Ishikawa (cell line): ENCODE measurements at regions not wholly inside any gene's neighbourhood (a gene's known extent, or its start where the extent isn't known, plus 50 kb on each side); places are given as distances from the start of the nearest gene placed in this dataset.

Source experiments
- CEBPB ChIP-seq: IDR thresholded peaks from 2 replicates; pipeline ENCODE4 v1.6.1; 2012
- CREB1 ChIP-seq: IDR thresholded peaks from 2 replicates; pipeline ENCODE4 v1.6.1; 2012; ENCODE audit warnings: low read depth
- EGR1 ChIP-seq: IDR thresholded peaks from 2 replicates; pipeline ENCODE4 v1.6.1; 2012
- EP300 ChIP-seq: IDR thresholded peaks from 2 replicates; pipeline ENCODE4 v1.6.1; 2012; ENCODE audit warnings: borderline replicate concordance
- FOXM1 ChIP-seq: IDR thresholded peaks from 2 replicates; pipeline ENCODE4 v1.6.1; 2012; ENCODE audit warnings: low read depth, borderline replicate concordance
- NFIC ChIP-seq: IDR thresholded peaks from 2 replicates; pipeline ENCODE4 v1.6.1; 2012
- RAD21 ChIP-seq: IDR thresholded peaks from 2 replicates; pipeline ENCODE4 v1.6.1; 2012; ENCODE audit warnings: low read depth
- TAF1 ChIP-seq: IDR thresholded peaks from 2 replicates; pipeline ENCODE4 v1.6.1; 2012; ENCODE audit warnings: low read depth, mild to moderate bottlenecking
- TCF12 ChIP-seq: IDR thresholded peaks from 2 replicates; pipeline ENCODE4 v1.6.1; 2012; ENCODE audit warnings: low read depth
- TEAD4 ChIP-seq: IDR thresholded peaks from 2 replicates; pipeline ENCODE4 v1.6.1; 2012
- YY1 ChIP-seq: IDR thresholded peaks from 2 replicates; pipeline ENCODE4 v1.6.1; 2012; ENCODE audit warnings: low read depth
- ZBTB7A ChIP-seq: IDR thresholded peaks from 2 replicates; pipeline ENCODE4 v1.6.1; 2012; ENCODE audit warnings: low read depth
- TF ChIP-seq, protein P1 (sequence below): IDR thresholded peaks from 2 replicates; pipeline ENCODE4 v1.6.1; 2012; ENCODE audit warnings: low read depth, mild to moderate bottlenecking
- TF ChIP-seq, protein P2 (sequence below): IDR thresholded peaks from 2 replicates; pipeline ENCODE4 v1.6.1; 2012
- TF ChIP-seq, protein P3 (sequence below): IDR thresholded peaks from 2 replicates; pipeline ENCODE4 v1.6.1; 2012

DNA sequence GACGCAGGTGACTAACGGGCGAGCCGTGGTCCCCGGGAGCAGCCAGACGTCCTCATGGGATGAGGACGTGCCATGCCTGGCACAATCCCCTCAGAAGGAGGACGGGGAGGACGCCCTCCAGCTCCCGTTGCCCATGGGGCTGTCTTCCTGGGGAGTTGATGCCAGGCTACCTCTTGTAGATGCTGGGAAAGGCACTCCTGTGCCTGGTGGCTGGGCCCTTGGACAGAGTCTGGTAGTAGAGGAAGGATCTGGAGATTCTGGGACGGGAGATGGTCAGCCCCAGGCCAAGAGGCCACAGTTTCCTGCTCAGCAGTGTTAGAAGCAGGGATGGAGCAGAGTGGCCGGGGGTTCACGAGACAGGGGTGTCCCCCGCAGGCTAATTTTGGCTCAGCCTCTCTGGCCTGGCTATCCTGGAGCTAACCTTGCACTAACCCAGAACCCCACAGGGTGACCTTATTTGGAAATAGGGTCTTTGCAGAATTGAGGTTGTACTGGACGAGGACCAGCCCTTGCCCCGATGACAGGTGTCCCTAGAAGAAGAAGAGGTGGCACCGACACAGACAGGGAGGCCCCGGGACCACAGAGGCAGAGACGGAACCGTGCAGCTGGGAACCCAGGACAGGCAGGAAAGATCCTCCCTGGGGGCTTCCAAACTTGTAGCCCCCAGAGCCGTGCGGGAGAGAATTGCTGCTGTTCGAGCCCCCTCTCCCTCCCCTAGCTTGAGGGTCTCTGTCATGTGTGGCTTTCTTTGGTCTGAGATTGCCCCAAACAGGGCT, 50.1 kb upstream of the ADRA2C start:
- TF ChIP-seq, protein P1, sequence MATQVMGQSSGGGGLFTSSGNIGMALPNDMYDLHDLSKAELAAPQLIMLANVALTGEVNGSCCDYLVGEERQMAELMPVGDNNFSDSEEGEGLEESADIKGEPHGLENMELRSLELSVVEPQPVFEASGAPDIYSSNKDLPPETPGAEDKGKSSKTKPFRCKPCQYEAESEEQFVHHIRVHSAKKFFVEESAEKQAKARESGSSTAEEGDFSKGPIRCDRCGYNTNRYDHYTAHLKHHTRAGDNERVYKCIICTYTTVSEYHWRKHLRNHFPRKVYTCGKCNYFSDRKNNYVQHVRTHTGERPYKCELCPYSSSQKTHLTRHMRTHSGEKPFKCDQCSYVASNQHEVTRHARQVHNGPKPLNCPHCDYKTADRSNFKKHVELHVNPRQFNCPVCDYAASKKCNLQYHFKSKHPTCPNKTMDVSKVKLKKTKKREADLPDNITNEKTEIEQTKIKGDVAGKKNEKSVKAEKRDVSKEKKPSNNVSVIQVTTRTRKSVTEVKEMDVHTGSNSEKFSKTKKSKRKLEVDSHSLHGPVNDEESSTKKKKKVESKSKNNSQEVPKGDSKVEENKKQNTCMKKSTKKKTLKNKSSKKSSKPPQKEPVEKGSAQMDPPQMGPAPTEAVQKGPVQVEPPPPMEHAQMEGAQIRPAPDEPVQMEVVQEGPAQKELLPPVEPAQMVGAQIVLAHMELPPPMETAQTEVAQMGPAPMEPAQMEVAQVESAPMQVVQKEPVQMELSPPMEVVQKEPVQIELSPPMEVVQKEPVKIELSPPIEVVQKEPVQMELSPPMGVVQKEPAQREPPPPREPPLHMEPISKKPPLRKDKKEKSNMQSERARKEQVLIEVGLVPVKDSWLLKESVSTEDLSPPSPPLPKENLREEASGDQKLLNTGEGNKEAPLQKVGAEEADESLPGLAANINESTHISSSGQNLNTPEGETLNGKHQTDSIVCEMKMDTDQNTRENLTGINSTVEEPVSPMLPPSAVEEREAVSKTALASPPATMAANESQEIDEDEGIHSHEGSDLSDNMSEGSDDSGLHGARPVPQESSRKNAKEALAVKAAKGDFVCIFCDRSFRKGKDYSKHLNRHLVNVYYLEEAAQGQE: no peak
- no peak for TF ChIP-seq TEAD4
- TF ChIP-seq CEBPB: no peak
- TF ChIP-seq NFIC: no peak
- TF ChIP-seq RAD21: no peak
- TF ChIP-seq FOXM1: no peak
- TF ChIP-seq, protein P2, sequence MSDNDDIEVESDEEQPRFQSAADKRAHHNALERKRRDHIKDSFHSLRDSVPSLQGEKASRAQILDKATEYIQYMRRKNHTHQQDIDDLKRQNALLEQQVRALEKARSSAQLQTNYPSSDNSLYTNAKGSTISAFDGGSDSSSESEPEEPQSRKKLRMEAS: no peak
- no peak for TF ChIP-seq TAF1

DNA sequence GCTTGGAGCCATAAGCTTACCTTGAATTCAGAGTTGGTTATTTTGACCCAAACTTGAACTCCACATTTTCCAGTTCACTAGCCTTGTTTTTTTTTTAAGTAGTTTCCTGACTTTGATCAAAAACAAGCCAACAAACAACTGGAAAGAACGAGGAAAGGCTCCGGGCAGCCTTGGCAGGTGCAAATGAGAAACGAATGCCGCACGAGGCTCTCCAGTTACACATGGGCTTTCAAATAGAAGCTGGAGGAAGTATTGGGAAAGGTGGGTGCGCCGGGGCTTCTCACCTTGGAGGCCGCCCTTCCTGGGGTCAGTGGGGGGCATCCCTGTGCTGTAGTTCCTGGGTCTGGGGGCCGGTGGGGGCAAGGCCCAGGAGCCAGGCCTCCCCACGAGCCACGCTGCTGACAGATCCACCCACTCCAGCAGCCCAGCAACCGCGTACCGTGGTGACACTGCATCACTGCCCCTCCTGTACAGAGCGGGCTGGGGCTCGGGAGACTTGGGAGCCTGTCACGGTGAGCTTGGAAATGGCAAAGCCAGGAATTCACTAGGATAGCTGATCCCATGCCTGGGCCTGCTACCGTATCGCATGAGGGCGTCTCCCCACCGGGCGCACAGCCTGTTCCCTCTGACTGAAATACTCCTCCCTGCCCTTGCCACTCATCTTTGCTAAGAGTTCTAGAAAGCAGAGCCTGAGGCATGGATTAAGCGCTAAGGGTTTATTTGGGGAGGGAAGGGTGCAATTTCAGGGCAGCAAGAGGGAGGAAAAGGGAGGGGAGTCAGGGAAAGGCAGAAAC, 50.9 kb upstream of the ADRA2C start:
- TF ChIP-seq CEBPB: no peak
- TF ChIP-seq EGR1: no peak
- no peak for TF ChIP-seq CREB1
- TF ChIP-seq, protein P3, sequence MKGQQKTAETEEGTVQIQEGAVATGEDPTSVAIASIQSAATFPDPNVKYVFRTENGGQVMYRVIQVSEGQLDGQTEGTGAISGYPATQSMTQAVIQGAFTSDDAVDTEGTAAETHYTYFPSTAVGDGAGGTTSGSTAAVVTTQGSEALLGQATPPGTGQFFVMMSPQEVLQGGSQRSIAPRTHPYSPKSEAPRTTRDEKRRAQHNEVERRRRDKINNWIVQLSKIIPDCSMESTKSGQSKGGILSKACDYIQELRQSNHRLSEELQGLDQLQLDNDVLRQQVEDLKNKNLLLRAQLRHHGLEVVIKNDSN: no peak
- no peak for TF ChIP-seq EP300
- no peak for TF ChIP-seq YY1
- TF ChIP-seq TAF1: no peak
- no peak for TF ChIP-seq NFIC
- TF ChIP-seq, protein P2: no peak; the same call in 1 of the 2 replicates
- TF ChIP-seq TCF12: no peak
- no peak for TF ChIP-seq FOXM1

DNA sequence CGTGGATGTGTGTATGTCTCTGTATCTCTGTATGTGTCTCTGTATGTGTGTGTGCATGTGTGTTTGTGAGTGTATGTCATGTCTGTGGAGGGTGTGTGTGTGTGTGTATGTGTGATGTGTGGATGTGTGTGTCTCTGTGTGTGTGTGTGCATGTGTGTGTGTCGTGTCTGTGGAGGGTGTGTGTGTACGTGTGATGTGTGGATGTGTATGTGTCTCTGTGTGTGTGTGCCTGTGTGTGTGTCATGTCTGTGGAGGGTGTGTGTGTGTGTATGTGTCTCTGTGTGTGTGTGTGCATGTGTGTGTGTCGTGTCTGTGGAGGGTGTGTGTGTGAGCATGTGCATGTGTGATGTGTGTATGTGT, 51.6 kb upstream of the ADRA2C start:
- no peak for TF ChIP-seq EP300

DNA sequence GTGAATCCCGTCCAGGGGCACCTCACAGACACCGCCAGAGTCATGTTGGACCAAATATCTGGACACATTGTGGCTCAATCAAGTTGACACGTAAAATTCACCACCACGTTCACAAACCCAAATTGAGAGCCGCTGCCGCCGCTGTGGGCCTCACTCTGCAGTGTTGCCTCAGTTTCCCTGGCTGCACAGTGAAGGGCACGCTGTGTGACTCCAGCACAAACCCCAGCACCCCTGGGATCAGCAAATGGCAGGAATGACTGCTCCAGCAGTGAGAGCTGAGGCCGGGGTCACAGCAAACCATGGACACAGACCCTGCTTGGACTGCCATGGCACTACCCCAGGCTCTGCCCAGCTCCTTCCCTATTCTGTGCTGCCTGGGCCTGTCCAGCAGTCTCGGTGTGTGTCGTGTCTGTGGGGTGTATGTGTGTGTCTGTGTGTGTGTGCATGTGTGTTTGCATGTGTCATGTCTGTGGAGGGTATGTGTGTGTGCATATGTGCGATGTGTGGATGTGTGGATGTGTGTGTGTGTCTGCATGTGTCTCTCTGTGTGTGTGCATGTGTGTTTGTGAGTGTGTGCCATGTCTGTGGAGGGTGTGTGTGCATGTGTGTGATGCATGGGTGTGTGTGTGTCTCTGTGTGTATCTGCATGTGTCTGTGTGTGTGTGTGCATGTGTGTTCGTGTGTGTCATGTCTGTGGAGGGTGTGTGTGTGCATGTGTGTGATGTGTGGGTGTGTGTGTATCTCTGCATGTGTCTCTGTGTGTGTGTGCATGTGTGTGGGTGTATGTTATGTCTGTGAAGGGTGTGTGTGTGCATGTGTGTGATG, 52.2 kb upstream of the ADRA2C start:
- TF ChIP-seq TCF12: no peak

DNA sequence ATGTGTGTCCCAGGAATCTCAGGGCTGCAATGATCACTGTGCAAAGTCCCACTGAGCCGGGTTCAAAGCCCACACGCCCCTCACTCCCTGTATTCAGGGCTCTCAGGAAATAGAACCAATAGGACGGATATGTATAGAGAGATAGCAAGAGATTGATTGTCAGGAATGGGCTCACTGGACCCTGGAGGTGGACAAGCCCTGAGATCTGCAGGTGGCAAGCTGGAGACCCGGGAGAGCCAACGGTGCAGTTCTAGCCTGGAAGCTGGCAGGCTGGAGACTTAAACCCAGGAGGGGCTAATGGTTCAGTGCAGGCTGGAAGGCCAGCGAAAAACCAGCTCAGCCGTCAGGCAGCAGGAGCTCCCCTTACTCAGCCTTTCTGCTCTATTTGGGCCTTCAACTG, 52.8 kb upstream of the ADRA2C start:
- TF ChIP-seq, protein P2: no peak
- TF ChIP-seq EP300 (no peak), EGR1 (no peak), ZBTB7A (no peak), YY1 (no peak), CREB1 (no peak), RAD21 (no peak), TEAD4 (no peak), TCF12 (no peak), TAF1 (no peak), FOXM1 (no peak), NFIC (no peak), CEBPB (no peak)
- TF ChIP-seq, protein P1: no peak
- TF ChIP-seq, protein P3: no peak
